A549 (cell line): ENCODE measurements at regions not wholly inside any gene's neighbourhood (a gene's known extent, or its start where the extent isn't known, plus 50 kb on each side); places are given as distances from the start of the nearest gene placed in this dataset.

Experiments used
- ATAC-seq, 2 experiments: fragments of 200-7000 bp in 1 of 2; fragments of >200 bp in 1 of 2; cut with Nextera tagmentation in 1 of 2; cut with Tn5 transposase in 1 of 2; 3 replicates each; pipeline versions ENCODE4 v1.8.0 to v1.9.1; 2018 to 2020; ENCODE audit warnings: mild to moderate bottlenecking in 1 of 2, moderate library complexity in 1 of 2
- CTCF ChIA-PET: fragments of 300-600 bp; sonication (Branson Sonifier 250); formaldehyde crosslinking; extraction: SDS; loops from one replicate; lab custom pipeline; 2021; ENCODE audit warnings: antibody characterized with exemption, inconsistent platforms; lab: Yijun Ruan, JAX
- POLR2A ChIA-PET: fragments of 350-600 bp; formaldehyde crosslinking; extraction: SDS; loops from one replicate; lab custom pipeline; 2021; ENCODE audit warnings: antibody characterized with exemption, inconsistent platforms; lab: Yijun Ruan, JAX
- DNase-seq, 2 experiments: peaks; one replicate each; pipeline versions ENCODE4 v3.0.0 to v3.0.0-alpha.2; 2011 to 2016; ENCODE audit warnings: low read depth in 1 of 2, low spot score in 1 of 2
- FAIRE-seq: peaks from 2 replicates; lab custom pipeline; 2011; peaks lifted over from hg19 to GRCh38; lab: Jason Lieb, UNC
- H3K27ac ChIP-seq, 2 experiments: fragments of >200 bp; sonication (Bioruptor Twin); formaldehyde crosslinking; 3 replicates each; pipeline ENCODE4 v1.5.1; 2016 to 2017
- H3K4me1 ChIP-seq: fragments of >200 bp; sonication (Bioruptor Twin); formaldehyde crosslinking; 3 replicates; pipeline ENCODE4 v1.6.1; 2016
- H3K4me2 ChIP-seq: fragments of >200 bp; sonication (Bioruptor Twin); formaldehyde crosslinking; 3 replicates; pipeline ENCODE4 v1.6.1; 2016
- H3K4me3 ChIP-seq: fragments of >200 bp; sonication (Bioruptor Twin); formaldehyde crosslinking; 3 replicates; pipeline ENCODE4 v1.5.1; 2016
- H3K9me3 ChIP-seq: fragments of >200 bp; sonication (Bioruptor Twin); formaldehyde crosslinking; 3 replicates; pipeline ENCODE4 v1.6.1; 2016
- CBX2 ChIP-seq: fragments of 200-600 bp; sonication (generic); IDR thresholded peaks from 2 replicates; pipeline ENCODE4 v1.6.1; 2016; ENCODE audit warnings: low read depth, mild to moderate bottlenecking, borderline replicate concordance
- CBX8 ChIP-seq: fragments of 200-600 bp; sonication (generic); IDR thresholded peaks from 2 replicates; pipeline ENCODE4 v1.6.1; 2016
- CEBPB ChIP-seq, 2 experiments: fragments of >200 bp in 1 of 2; sonication (Bioruptor Twin) in 1 of 2; formaldehyde crosslinking in 1 of 2; IDR thresholded peaks; 2 replicates each; pipeline ENCODE4 v1.6.1; 2012 to 2016
- CHD2 ChIP-seq: fragments of 150-350 bp; IDR thresholded peaks from 2 replicates; pipeline ENCODE4 v1.6.1; 2014; ENCODE audit warnings: low read length; ENCODE audit not compliant: partially characterized antibody
- EP300 ChIP-seq, 2 experiments: fragments of >200 bp; sonication (Bioruptor Twin); formaldehyde crosslinking; IDR thresholded peaks; 2 replicates in 1 of 2; 3 replicates in 1 of 2; pipeline ENCODE4 v1.6.1; 2016 to 2017
- FOSB ChIP-seq: fragments of 250-450 bp; sonication (Bioruptor Pico); IDR thresholded peaks from 2 replicates; pipeline ENCODE4 v1.5.0; 2020; ENCODE audit warnings: mild to moderate bottlenecking, moderate library complexity
- GATA3 ChIP-seq: IDR thresholded peaks from 2 replicates; pipeline ENCODE4 v1.6.1; 2012; ENCODE audit warnings: borderline replicate concordance
- HDAC2 ChIP-seq: fragments of 200-600 bp; sonication (generic); IDR thresholded peaks from 2 replicates; pipeline ENCODE4 v1.6.1; 2016
- HEYL ChIP-seq: fragments of 250-450 bp; sonication (Bioruptor Pico); IDR thresholded peaks from 2 replicates; pipeline ENCODE4 v1.8.0; 2021; ENCODE audit warnings: mild to moderate bottlenecking, moderate library complexity
- HOXA7 ChIP-seq: fragments of 250-450 bp; sonication (Bioruptor Pico); IDR thresholded peaks from 2 replicates; pipeline ENCODE4 v1.5.0; 2020; ENCODE audit warnings: mild to moderate bottlenecking, moderate library complexity
- HOXB13 ChIP-seq: fragments of 250-450 bp; sonication (Bioruptor Pico); IDR thresholded peaks from 2 replicates; pipeline ENCODE4 v1.5.0; 2020; ENCODE audit warnings: low read depth, mild to moderate bottlenecking, moderate library complexity
- JUNB ChIP-seq: fragments of >200 bp; sonication (Bioruptor Twin); formaldehyde crosslinking; IDR thresholded peaks from 2 replicates; pipeline ENCODE4 v1.6.1; 2016
- KDM1A ChIP-seq: fragments of 200-600 bp; sonication (generic); IDR thresholded peaks from 2 replicates; pipeline ENCODE4 v1.6.1; 2016; ENCODE audit warnings: low read depth, mild to moderate bottlenecking
- KDM5A ChIP-seq: fragments of 200-600 bp; sonication (generic); IDR thresholded peaks from 2 replicates; pipeline ENCODE4 v1.6.1; 2016; ENCODE audit warnings: antibody characterized with exemption, mild to moderate bottlenecking
- MAZ ChIP-seq: fragments of 150-350 bp; IDR thresholded peaks from 2 replicates; pipeline ENCODE4 v1.6.1; 2014; ENCODE audit warnings: antibody characterized with exemption, low read depth, low read length, borderline replicate concordance
- POLR2A ChIP-seq: IDR thresholded peaks from 2 replicates; pipeline ENCODE4 v1.6.1; 2012; ENCODE audit warnings: mild to moderate bottlenecking, low read length
- RCOR1 ChIP-seq: fragments of 150-350 bp; IDR thresholded peaks from 2 replicates; pipeline ENCODE4 v1.6.1; 2014; ENCODE audit warnings: antibody characterized with exemption, low read length, low read depth
- TFCP2L1 ChIP-seq: fragments of 250-450 bp; sonication (Bioruptor Pico); IDR thresholded peaks from 2 replicates; pipeline ENCODE4 v1.5.0; 2021; ENCODE audit warnings: mild to moderate bottlenecking
- TP53 ChIP-seq: fragments of 250-450 bp; sonication (Bioruptor Pico); IDR thresholded peaks from 2 replicates; pipeline ENCODE4 v1.5.0; 2021; ENCODE audit warnings: mild to moderate bottlenecking, moderate library complexity
- WGBS: methylation state at CpG from one replicate; pipeline ENCODE4 v1.1.6; 2017; ENCODE audit errors: missing lambda C conversion rate; 5-methylcytosine and 5-hydroxymethylcytosine counted together
- TF ChIP-seq, protein P1 (sequence below): fragments of >200 bp; sonication (Bioruptor Twin); formaldehyde crosslinking; IDR thresholded peaks from 3 replicates; pipeline ENCODE4 v1.5.1; 2016
- TF ChIP-seq, protein P2 (sequence below): fragments of >200 bp; sonication (Bioruptor Twin); formaldehyde crosslinking; IDR thresholded peaks from 2 replicates; pipeline ENCODE4 v1.6.1; 2016

DNA sequence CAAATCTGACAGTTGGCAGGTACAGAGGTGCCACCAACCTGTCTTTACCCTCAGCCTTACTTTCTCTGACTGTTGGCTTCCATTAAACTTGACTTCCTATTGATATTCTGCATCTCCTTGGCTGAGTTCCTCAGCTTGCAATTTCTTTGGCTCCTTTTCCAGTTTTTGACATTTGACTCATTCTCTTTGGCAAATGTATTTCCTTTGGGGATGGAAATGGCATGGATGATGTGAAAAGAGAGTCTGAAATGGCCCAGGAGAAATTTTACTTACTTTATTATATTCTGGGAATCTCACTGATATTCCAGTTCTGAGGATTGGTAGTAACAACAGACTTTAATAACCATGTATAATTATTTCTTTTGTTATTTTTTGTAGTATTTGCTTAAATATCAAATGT lies 255.2 kb downstream of the CD109 start:
- DNase-seq (no peak), FAIRE-seq (no peak), ATAC-seq (no peak)
- ChIA-PET POLR2A (no interaction called here), CTCF (no interaction called here)
- no peak overlapping the region for H3K27ac ChIP-seq
- no peak overlapping the region for H3K4me2 ChIP-seq
- H3K9me3 ChIP-seq = no peaks in the 10 kb centered on the region
- no peak overlapping the region for H3K4me3 ChIP-seq
- no peaks in the 10 kb centered on the region for H3K4me1 ChIP-seq
- TF ChIP-seq RCOR1 (no peak), CHD2 (no peak), POLR2A (no peak)

DNA sequence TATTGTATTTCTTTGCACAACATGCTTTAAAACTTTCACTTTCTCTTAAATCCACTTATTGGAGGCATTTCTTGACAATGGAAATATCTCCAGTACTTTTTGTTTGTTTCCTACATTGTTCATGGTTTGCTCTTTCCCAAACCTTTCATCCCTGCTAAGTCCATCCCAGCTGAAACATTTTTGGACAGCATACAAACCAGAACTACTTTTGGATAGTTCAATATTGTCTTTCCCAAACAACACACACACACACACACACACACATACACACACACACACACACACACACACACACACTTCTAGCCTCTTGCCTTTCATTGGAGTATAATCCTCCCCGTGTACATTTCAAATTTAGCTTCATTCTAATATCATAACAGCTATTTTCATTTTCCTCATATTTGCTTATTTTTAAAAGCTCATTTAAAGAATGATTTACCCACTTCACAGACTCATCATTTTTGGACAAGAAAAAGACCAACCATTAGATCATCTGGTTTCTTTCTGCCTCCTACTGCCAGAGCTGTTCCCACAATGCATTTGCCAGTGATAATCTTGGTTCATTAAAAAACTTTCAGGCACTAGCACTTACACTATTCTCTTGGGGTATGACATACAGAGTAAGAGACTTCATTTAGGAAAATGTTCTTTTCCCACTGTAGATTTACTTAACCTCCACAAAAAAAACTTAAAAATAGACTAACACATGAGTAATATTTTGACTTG lies 248.1 kb downstream of the CD109 start:
- DNase-seq (no peak), ATAC-seq (no peak)
- no peak overlapping the region for H3K4me2 ChIP-seq
- TF ChIP-seq CHD2 = no peak
- no peak for TF ChIP-seq HEYL (CRISPR knock-in tag)
- TF ChIP-seq HDAC2 = no peak
- no peak for TF ChIP-seq TFCP2L1 (CRISPR knock-in tag)
- TF ChIP-seq EP300 (IDR thresholded peaks at IDR 0.05) = no peak
- TF ChIP-seq KDM1A = no peak
- TF ChIP-seq, protein P1, sequence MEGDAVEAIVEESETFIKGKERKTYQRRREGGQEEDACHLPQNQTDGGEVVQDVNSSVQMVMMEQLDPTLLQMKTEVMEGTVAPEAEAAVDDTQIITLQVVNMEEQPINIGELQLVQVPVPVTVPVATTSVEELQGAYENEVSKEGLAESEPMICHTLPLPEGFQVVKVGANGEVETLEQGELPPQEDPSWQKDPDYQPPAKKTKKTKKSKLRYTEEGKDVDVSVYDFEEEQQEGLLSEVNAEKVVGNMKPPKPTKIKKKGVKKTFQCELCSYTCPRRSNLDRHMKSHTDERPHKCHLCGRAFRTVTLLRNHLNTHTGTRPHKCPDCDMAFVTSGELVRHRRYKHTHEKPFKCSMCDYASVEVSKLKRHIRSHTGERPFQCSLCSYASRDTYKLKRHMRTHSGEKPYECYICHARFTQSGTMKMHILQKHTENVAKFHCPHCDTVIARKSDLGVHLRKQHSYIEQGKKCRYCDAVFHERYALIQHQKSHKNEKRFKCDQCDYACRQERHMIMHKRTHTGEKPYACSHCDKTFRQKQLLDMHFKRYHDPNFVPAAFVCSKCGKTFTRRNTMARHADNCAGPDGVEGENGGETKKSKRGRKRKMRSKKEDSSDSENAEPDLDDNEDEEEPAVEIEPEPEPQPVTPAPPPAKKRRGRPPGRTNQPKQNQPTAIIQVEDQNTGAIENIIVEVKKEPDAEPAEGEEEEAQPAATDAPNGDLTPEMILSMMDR = no peak
- no peak for TF ChIP-seq HOXA7 (CRISPR knock-in tag)
- no peak for TF ChIP-seq CEBPB (IDR thresholded peaks at IDR 0.05)
- TF ChIP-seq HOXB13 (CRISPR knock-in tag) = no peak
- TF ChIP-seq, all 56 proteins: peak for 0
- ChIA-PET CTCF (interaction anchor here (1.1 kb wide), 1 partner anchor 88 kb away, joined by 3 read pairs; no protein-coding TSS in a partner anchor), POLR2A (no interaction called here)
- H3K27ac ChIP-seq = no peak overlapping the region
- H3K4me1 ChIP-seq = no peaks in the 10 kb centered on the region
- 0% methylated on average over 1 of the region's 1 CpG for WGBS
- no peak for FAIRE-seq
- no peaks in the 10 kb centered on the region for H3K9me3 ChIP-seq
- H3K4me3 ChIP-seq = no peak overlapping the region

DNA sequence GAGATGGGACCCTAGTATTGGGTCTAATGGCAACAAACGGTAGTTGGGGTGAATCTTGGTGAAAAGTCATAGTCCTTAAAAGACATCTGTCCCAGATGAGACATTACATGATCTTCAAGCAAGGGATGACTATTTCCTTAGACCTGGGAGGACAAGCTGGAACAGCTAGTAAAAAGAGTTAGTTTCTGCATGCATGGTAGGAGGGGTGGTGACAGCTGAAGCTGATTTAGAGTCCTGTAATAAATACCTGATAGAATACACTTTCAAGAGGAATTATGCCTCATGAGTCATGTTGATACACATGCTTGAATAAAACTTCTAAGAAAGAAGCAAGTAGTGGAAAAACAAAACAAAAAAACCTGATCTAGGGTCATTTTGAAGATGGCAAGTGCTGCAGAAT lies 247.4 kb downstream of the CD109 start:
- POLR2A ChIA-PET = no interaction called here
- FAIRE-seq = no peak
- Histone ChIP-seq H3K4me1 (no peaks in the 10 kb centered on the region), H3K27ac (no peak overlapping the region), H3K4me2 (no peak overlapping the region)
- DNase-seq = no peak
- no peak for TF ChIP-seq KDM5A
- TF ChIP-seq HOXB13 (CRISPR knock-in tag) = no peak
- TF ChIP-seq, protein P2, sequence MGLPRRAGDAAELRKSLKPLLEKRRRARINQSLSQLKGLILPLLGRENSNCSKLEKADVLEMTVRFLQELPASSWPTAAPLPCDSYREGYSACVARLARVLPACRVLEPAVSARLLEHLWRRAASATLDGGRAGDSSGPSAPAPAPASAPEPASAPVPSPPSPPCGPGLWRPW = no peak
- no peak for TF ChIP-seq CBX8
- no peak for TF ChIP-seq JUNB
- TF ChIP-seq CBX2 = no peak
- TF ChIP-seq MAZ = no peak
- no peak for TF ChIP-seq GATA3
- TF ChIP-seq HDAC2 = no peak
- no peak for TF ChIP-seq TP53 (CRISPR knock-in tag)
- TF ChIP-seq FOSB (CRISPR knock-in tag) = no peak
- TF ChIP-seq, all 56 proteins: peak for 0
- Histone ChIP-seq H3K9me3 (no peaks in the 10 kb centered on the region), H3K4me3 (no peak overlapping the region)
- 32% methylated on average over 1 of the region's 1 CpG for WGBS
- no peak for ATAC-seq
- CTCF ChIA-PET = interaction anchor here (1.1 kb wide), 1 partner anchor 88 kb away, joined by 3 read pairs; no protein-coding TSS in a partner anchor
